Activated CD8-positive, alpha-beta memory T cell treated with anti-CD3 and anti-CD28 coated beads, Interleukin-2, amount 50 U/mL, for 1 hour (primary cell): ENCODE measurements at regions not wholly inside any gene's neighbourhood (a gene's known extent, or its start where the extent isn't known, plus 50 kb on each side); places are given as distances from the start of the nearest gene placed in this dataset.

ENCODE experiments used
- DNase-seq: peaks from one replicate; pipeline ENCODE4 v3.0.0-alpha.2; 2020; ENCODE audit errors: extremely low read depth

DNA sequence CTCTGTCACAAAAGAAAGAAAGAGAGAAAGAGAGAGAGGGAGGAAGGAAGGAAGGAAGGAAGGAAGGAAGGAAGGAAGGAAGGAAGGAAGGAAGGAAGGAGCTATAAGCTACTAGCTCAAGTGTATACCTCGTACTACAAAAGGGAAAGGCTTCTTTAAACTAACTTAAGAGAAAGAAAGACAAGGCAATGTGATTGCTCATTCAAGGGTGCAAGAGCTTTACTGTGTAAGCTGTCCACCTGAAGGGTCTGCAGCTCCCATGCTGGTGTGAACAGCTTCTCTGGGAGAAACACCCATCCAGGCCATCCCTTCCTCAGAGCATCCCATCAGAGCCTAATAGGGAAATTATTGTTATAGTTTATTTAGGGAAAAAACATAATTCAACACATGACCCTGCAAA, 286.1 kb upstream of the ID2 start:
- no peak for DNase-seq

DNA sequence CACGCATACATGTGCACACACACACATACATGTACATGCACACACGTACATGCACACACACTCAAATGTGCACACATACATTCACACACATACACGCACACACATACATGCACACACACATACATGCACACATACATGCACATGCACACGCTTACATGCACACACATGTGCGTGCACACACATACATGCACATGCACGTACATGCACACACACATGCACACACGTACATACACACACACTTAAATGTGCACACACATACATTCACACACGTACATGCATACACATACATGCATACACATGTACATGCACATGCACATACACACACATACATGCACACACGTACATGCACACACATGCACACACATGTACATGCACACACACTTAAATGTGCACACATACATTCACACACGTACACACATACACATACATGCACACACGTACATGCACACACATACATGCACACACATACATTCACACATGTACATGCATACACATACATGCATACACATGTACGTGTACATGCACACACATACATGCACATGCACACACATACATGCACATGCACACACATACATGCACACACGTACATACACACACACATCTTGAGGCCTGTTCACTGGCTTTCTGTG, 283.7 kb upstream of the ID2 start:
- DNase-seq: no peak

DNA sequence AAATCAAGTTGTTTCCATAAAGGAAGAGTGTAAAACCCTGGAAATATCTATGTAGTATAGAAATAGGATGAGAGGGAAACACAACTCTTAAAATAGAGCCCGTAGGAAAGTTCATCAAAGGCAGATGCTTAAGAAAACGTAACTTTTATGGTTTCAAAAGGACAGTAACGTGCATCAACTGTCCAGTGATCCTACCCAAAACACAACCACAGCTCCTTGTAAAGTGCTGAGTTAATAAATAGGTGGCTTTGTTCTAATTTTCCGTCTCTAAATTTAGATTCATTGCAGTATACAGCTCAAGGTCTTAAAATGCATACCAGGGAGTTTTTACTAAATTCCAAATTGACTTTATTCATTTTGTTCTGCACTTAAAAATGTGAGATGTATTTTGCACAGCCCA, 282.1 kb upstream of the ID2 start:
- DNase-seq: no peak

DNA sequence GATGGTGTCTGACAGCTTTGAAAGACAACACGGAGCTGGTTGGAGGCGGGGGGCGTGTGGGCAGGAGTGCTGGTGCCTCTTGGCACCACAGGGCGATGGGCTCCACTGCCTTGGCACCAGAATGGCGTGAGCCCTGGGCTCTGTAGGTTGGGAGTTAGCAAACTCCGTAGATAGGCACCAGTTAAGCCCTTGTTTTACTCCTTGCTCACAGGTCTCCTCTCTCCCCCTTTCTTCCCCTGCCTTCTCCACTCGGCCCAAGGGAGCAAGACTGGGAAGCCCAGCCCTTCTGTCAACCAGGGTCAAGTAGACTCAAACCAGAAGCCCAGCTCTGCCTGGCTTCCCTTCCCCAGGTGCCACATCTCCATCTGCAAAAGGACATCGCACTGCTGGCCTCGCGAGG, 281.7 kb upstream of the ID2 start:
- DNase-seq: no peak

DNA sequence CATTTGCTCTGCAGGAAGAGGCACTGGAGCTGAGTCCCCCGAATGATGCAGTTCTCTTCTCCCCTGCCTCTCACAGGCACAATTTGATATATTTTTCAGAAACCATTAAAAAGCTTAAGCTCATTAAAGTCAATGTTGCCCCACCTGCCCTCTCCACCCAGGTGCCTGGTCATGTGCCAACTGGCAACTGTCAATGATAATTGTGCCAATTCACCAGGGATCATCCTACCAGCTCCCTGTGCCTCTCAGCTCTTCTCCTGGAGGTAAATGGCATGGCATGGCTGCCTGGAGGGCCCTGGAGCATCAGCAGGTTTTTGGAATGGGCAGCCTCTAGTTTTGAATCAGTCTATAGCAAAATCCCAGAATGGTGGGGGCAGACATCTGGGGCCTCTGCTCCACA, 279.6 kb upstream of the ID2 start:
- no peak for DNase-seq

DNA sequence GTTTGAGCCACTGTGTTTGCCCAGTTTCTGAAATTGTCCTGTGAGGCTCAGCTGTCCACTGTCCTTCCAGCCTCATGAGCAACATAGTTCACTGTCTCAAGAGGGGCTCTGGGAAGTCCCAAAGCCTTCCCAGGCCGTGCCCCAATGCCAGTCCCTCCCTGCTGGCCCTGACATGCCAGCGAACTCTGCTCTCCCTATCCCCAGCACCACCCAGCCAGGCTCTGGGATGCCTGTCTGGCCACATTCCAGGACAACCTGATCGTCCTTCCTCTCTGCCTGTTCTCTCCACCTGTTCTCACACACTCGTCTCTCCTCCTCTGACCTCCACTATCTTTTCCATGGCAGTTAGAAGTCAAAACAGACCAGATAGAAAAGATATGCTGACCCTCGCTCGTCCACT, 278.0 kb upstream of the ID2 start:
- no peak for DNase-seq

DNA sequence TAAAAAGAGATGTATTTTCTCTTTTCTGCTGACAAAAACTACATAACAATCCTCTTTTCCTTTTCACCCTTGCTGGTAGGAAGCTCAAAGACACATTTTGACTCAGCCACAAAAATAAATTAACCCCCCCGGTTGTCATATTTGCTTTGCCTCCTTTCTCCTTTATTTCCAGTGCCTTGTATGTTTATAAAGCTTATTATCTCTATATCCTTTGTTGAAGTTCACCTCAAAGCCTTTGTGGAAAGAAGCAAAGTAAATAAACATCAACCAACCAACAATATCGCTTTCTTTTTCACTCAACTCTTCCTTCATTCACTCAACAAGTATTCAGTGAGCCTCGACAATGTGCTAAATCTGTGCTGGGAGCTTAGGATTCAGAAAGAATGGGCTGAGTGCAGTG, 276.5 kb upstream of the ID2 start:
- DNase-seq: no peak

DNA sequence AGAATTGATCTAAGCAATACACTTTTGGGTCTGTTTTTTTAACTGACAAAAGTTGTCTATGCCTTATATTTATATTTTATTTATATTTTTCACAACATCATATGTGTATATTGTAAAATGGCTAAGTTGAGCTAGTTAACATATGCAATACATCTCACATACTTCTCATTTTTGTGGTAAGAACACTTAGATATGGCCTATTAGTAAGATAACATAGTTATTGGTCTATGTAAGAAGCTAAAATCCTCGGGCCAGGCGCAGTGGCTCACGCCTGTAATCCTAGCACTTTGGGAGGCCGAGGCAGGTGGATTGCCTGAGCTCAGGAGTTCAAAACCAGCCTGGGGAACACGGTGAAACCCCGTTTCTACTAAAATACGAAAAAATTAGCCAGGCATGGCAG, 275.6 kb upstream of the ID2 start:
- DNase-seq: no peak

DNA sequence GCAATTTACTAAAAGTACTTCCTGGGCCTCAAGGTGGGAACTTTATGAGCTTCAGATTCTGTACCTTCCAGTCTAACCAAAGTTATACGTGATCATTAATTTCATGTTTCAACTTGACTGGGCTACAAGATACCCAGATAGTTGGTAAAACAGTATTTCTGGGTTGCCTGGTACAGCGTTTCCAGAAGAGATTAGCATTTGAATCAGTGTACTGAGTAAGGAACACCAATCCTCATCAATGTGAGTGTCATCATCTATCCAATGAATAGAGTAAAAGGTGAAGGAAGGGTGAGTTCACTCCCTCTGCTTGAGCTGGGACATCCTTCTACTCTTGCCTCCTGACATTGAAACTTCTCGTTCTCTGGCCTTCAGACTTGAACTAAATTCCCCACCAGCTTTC, 274.5 kb upstream of the ID2 start:
- DNase-seq: no peak

DNA sequence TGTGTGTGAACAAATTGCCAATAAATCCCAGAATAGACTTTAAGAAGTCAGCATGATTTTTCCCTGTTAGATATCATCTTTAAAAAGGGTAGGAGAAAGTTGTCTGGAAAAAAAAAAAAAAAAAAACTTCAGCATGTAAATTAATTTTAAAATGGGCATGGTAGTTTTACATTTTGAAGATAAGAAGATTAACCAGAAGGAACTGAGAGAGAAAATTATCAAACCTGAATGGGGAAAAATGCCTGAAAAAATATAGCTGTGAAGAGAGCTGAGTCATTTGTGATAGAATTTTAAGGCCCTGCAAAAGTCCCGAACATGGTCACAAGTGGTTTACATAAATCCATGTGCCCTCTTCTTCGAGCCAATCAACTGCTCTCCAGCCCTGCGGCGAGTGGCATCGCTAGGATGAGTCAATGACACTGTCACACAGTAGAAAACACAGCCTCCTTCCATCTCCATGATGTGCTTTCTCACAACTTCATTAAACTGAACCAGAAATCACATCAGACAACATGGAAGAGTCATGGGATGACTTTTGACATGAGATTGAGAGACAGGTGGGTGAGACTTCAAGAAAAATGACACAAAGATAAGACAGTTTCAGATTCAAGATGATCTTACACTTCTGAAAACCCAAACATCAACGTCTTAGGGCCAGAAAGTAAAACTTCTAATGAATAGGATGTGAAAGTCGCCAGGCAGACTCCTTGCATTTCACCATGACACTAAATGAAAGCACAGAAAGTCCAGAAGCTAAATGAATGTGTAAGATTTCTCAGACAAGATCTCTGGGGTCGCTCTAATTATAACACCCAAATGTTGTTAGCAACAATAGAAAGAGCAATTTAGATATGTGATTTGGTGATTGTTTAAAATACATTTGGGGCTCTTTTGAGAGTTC, 273.0 kb upstream of the ID2 start:
- no peak for DNase-seq

DNA sequence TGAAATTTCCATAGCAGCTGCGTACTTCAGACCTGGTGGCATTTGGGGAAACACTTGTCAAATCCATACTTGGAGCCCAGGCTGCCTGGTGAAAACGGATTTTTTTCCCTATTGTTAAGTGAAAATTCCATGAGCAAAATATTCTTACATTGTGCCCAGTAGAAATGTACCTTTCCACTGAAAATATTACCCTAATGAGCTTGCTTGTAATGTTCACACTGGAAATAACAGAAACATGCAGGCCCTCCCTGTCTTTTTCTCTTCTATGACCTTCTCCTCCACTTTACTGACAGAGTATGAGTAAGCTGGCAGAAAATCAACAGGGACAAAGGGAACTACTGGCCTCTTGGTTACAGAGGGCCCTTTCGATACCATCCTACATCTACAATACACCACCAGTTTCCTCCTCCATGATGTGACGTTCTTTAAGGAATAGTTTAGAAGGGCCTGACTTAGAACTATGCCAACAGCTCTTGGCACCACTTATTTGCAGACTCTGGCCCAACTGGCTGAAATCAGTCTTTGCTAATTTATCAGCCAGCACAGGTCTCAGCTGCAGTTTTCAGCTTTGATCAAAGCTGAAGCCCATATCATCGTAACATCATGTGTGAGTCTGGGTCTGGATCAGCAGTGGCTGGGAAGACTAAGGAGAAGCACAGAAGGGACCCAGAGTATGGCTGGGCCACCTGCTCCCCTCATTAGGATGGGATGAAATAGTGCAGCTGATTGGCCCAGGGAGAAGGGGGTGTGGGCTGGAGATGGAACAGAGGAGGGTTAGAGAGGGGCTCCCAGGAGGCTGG, 272.2 kb upstream of the ID2 start:
- no peak for DNase-seq

DNA sequence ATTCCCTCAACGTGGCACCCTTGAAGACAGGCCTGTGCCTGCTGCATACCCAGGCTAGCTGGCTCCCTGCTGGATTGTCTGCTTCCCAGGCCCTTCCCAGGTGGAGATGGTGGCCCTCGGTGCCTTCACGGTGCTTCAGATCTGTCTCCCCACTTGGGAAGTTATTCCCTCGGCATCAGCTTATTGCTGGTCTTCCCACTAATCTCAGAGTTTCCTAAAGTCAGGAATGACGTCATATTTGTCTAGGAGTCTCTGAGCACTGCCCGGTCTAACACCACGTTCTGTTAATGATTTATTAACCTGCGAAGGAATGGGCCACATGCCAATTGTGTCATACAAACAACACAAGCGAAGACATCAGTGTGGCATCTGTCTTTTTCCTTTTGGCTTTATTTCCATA, 269.8 kb upstream of the ID2 start:
- no peak for DNase-seq

DNA sequence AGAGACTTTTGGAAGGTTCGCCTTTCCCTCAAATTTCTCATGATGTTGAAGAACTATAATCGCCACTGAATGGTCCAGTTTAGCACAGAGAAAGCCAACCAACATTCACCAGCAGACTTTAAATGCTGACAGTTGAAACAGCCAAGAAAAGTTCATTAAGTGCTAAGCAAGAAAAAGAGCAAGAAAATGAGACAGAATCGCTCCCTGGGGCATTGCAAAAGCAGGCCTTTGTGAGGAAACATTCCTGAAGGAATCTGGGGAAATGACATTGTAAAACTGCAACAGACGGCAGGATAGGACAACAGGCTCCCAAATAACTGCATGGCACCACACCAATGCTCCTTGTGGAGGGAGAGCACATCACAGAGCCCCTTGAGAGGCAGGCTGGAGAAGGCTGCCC, 269.3 kb upstream of the ID2 start:
- DNase-seq: no peak

DNA sequence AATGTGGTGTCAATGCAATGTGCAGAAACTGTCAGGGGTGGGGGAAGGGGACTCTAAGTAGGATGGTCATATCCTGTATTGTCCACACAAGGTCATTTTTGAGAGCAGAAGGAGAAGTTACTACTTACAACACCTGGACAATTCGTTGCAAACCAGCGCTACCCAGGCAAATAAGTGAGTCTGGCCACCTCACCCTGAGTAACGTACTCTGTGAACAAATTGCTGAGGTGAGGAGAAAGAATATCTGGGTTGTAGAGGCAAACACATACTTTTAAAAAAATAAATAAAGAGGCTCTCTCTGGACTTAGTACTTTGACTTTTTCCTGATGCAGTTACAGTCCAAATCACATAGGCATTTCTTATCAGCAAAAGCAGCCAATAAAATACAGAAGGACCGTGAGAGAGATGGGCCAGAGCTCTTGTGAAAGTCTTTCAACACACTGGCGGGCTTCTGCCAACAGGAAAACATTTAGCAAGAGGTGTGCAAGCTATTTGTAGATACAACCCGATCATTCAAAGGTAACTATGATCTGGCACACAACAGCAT, 268.2 kb upstream of the ID2 start:
- no peak for DNase-seq

DNA sequence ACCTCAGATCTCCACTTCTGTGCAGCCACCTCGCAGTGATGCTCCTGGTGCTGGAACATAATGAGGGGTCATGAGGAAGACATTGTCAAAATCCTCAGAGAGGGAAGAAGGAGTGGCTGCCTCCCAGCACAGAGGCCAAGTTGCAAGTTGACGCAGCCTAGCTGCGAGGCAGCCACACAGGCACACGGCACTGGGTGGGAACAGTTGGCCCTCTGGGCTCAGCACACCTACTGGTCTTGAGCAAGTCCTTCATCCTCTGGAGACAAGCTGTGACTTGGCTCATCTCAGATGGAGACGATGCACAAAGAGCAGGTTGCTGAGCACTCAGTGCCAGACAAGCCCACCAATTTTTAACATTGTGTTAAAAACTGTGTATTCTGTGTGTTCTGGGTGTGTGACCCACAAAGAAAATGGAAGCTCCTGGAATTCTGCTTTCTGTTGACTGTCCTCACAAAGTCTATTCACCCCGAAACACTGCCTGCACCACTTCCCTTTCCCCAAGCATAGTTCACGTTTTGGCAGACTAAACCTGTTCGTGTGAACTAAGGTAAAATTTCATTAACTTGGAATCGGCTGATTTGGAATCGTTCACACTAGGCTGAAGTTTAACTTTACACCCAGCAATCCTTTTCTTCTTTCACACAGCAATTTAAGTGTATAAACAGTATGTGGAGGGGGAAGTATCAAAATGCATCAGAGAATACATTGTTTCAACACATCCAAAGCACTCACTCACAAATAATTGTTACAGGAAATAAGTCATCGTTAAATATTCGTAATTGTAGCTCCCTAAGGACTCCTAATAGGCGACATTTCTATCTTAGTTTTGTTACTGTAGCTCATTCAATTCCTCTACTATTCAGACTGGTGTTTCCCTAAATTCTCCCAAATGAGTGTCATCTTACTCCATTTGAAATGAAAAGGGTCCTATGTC, 266.6 kb upstream of the ID2 start:
- no peak for DNase-seq

DNA sequence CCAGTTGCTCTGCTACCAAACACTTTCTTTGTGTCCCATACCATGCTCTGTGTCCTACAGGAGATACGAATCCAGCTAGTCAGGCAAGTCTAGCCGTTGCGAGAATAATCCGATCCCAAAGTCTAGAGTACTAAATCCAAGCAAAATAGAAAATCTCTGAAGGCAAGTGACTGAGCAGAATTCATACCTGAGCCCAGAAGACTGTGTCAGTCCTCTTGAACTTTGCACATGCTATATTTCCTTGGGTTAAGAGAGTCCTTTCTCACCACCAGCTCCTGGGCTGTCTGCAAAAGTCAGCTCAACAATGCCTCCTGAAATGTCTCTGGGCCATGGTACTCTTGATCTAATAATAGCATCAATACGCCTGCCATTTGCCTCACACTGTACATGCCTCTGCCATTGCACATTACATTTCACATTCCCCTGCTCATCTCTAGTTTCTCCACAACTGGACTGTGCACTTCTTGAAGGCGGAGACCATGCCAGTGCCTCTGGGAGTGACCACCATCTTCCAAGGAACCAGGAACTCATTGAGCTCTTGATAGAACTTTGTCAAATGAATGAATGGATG, 265.8 kb upstream of the ID2 start:
- DNase-seq: no peak

DNA sequence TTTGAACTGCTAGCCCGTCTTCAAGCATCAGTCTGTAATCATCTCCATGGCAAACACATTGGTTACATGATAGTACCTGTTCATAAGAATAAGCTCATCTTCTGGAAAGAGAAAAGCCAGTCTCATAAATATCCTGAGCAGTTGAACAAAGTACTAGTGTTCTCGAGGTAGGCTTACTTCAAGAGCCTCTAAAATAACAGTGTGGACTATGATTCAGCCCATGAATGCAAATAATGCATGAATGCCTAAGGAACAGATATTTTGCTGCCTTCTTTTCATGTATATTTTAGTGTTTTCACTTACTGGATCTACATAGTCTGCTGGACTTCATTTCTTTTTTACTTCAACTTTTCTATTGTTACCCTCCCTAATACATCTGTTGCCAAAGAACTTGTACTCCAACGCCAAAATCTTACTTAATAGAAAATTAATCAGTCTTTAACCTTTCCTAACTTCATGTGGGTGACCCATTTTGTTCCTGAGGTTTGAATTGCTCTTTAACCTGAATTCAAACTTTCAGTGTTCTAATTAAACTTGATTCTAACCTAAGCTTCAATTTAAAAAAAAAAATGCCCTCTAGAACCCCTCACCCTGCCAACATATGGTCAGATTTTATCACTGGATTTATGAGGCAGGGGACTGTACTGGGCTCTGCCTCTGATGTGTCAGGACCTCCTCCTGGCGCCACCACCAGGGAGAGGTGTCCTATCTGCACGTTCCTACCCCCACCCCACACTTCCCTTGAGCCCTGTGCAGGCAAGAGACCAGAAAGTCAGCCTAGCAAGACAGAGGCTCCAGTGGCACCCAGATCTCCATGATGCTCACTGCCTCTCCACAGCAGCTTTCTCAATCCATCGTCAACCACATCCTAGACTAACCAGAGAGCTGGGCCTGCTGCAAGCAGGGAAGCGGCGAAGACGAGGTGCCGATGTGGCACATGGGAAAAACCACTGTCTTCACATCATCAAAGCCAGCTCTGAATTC, 264.7 kb upstream of the ID2 start:
- no peak for DNase-seq

DNA sequence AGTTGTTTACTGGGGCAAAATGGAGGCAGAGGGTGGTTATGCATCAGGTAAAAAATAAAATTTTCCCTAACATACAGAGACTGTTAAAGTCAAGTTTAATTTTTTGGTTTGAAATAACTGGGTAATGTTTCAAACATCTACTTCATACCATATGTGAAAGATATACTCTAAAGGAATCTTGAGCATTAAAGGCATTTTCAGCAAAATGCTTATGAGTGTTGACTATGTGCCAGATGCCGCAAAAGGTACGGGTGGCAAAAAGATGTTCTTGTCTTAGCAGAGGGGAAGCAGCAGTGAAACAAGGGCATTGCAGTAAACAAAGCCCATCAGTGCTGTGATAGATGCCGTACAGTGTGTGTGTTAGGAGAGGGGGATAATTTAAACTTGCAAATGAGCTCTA, 263.1 kb upstream of the ID2 start:
- DNase-seq: no peak

DNA sequence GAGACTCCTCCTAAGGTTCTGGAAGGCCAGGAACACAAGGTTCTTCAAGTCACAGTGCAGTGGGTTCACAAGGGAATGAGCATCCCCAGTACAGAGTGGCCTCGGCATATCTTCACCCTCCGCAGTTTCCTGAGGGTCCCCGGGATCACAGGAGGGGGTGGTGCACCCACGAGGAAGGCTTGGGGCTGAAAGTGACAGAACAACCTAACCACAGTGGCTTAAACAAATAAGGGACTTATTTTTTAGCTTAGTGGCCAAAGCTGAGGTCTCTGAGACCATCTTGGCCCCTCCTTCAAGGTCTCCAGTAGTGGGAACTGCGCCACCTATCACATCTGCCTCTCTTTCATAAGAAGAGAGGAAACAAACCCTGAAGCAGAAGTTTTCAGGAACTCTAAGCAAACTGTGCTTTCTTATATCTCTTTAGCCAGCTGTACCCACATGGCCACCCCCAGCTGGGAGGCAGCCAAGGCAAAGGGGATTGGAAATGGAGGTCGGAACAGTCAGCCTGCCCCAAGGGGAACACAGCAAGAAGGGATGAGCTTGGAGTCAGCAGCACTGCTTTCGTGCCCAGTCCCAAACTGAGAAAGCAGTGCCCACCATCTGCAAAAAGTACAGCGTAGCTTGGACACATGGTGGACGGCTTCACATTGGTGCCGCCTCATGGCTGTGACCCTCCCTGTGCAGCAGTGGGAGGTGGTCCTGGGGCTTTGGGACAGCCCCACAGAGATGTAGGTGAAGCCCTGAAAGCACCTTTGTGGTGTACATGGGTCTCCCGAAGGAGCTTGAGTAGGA, 260.0 kb upstream of the ID2 start:
- DNase-seq: no peak
